GM21576 (cell line): ENCODE measurements at regions not wholly inside any gene's neighbourhood (a gene's known extent, or its start where the extent isn't known, plus 50 kb on each side); places are given as distances from the start of the nearest gene placed in this dataset.
"Not testable (repeated sequence)": the region's sequence is repeated elsewhere in the genome, so short reads cannot be mapped to it uniquely, and the experiment has no call there.

Experiments
- ATAC-seq: cut with Tn5 transposase; IDR thresholded peaks from one replicate; pipeline ENCODE4 v1.9.1; 2021; ENCODE audit warnings: mild to moderate bottlenecking, moderate library complexity; ENCODE audit not compliant: unreplicated experiment

- not testable (repeated sequence) for ATAC-seq
These were observed 175.3 kb upstream of the ACO1 start for GRCh38 chr9:32209164-32209563.

DNA sequence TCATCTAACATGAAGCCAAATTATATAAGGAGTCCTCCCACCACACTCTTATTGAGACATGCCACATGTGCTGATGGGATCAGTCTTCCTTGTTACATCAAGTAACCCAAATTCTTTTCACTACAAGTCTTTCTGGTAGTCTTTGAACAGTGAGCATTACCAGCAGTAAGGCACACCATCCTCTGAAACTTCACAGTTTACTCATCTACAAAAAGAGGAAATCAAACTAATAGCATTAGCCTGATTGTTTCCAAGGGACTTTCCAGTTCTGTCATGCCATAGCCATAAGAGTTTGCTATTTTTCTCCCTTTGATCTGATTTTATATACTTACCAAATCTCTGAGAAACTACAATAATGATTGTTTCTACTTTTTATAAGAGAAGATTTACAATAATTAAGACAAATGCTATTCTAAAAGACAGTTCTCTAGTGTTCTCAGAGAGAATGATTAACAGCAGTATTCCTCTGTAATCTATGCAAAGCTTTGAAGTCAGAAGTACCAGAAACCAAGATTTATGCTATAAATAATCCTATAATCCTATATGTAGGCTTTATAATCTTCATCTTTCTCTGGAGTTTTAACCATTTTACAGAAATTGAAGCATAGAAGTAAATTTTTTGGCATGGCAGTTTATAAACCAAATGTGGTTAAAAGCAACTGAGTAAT lies 166.2 kb upstream of the ACO1 start:
- peak; percentile 99 for ATAC-seq

- ATAC-seq: no peak
These were observed 163.7 kb upstream of the ACO1 start for GRCh38 chr9:32220750-32221149.

DNA sequence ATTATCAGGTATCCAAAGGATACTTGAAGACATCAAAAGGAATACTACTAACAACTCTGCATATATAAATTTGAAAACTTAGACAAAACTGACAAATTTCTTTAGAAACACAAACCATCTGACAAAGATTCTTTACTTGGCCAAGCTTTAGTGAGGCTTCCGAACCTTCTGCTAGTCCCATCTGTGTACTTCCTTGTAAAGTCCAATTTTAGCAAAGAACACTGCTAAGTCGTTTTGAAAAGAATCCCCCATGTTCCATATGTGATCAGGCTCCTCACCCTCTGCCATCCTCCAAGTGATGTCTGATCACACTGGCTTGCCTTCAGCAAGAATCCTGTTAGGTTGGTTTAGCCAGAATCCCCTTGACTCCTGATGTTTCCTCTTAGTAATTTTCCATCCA lies 150.0 kb upstream of the ACO1 start:
- no peak for ATAC-seq

- no peak for ATAC-seq
These were observed 137.3 kb upstream of the ACO1 start for GRCh38 chr9:32247168-32247567.

DNA sequence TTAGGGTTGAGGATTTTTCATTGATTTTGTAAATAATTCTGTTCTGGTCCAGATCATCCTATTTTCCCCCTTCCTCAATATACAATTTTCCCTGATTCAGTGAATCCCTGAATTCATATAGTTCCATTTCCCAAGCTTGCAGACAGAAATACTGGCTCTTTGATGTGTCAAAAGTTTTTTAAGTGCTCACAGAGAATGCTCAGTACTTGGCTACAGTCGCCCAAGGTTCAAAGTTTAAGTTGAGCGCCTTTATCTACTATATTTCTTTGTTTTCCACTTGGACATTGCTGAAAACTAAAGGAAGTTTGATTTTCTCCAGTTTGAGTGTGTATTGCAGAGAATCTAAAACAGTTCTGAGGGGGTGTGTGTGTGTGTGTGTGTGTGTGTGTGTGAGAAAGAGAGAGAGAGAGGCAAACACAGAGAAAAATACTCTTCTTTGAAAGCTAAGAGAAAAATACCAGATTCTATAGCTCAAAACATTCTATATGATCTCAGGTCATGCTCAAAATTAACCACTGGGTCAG lies 136.2 kb upstream of the ACO1 start:
- no peak for ATAC-seq

DNA sequence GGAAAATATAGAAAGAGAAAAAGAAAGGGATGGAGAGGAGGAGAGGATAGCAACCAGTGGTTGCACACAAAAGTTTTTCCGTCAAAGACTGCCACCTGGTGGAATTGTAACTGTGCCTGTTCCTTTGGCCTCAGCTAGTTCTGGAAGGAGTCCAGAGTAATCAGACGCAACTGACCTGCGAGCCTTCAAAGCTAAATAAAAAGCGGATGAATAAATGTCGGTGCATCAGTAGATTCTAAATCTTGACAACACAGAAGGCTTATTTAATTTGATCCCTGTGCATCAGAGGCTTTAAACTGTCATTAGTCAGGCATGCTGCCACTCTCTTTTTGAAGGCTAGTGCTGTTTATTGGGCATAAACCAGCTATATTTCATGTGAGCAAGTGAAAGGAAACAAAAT lies 132.9 kb upstream of the ACO1 start:
- ATAC-seq: peak; percentile 84

DNA sequence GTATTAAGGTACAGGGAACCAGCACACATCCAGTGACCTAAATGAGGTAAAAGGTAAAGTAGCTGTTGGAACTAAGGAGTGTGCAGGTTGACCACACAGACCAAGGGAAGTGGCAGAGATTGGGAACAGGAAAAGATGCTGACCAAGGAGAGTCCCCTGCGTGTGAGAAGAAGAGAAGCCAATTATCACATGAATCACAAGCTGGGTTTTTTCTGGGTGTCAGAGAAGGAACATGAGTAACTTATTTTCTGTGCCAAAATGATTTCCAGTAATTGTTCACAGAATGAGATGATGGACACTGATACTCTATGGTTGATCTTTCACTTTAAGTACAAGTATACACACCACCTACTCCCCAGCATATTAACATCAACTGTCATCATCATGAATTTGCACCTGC lies 130.7 kb upstream of the ACO1 start:
- no peak for ATAC-seq

DNA sequence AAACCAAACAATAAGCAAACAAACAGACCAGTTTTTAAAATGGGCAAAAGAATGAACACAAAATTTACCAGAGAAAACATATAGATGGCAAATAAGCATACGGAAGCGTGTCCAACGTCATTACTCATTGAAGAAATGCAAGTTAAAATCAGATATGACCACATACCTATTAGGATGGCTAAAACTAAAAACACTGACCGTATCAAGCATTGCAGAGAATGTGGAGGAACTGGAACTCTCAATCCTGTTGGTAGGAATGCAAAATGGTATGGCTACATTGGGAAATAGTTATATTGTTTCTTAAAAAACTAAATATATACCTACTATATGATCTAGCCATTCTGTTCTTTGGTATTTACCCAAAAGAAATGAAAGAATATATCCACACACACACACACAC lies 129.4 kb upstream of the ACO1 start:
- no peak for ATAC-seq

GRCh38 chr9:32258482-32258881 lies 126.0 kb upstream of the ACO1 start:
- ATAC-seq: no peak

DNA sequence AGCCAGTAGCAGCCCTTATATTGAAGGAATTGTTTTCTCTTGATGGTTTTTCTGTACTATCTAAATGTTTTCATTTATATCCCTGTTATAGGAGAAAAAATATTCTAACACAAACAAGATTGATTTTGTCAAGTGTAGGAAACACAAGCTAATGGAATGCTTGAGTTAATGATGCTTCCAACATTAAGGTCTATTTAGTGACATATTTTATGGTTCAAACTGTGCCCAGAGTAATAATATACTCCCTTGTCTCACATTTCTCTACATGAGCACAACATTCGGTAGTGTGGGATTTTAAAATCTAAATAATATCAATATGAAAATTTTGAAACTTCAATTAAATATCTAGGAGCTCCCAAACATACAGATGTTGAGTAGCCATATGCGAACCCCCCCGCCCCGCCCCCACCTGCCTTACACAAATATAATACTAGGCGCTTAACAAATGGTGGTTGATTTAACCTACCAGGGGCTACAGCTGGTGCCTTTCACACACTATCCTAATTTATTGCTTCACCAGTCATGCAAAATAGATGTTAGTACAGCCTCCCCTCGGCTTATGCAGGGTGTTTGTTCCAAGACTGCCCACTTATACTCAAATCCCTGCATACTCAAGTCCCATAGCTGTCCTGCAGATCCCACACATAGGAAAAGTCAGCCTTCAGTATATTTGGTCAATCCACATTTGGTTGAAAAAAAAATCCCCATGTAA lies 124.1 kb upstream of the ACO1 start:
- no peak for ATAC-seq

- no peak for ATAC-seq
These were observed 120.1 kb upstream of the ACO1 start for GRCh38 chr9:32264170-32264864.

DNA sequence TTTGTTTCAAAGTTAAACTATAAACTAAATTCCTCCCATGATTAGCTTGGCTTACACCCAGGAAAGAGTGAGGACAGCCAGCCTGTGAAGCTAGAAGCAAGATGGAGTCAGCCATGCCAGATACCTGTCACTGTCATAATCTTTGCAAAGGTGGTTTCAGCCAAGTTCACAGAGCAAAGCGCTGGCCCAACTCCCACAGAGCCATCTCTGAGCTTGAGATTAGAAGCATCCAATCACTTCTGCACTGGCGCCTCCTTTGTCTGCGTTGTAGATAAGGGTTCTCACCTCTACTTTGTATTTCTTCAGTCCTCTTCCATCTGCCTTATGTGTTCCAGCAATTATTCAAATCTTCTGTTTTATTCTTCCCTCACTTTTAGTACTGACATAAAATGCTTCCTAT lies 119.4 kb upstream of the ACO1 start:
- ATAC-seq: no peak

GRCh38 chr9:32278991-32279390 lies 105.5 kb upstream of the ACO1 start:
- no peak for ATAC-seq

DNA sequence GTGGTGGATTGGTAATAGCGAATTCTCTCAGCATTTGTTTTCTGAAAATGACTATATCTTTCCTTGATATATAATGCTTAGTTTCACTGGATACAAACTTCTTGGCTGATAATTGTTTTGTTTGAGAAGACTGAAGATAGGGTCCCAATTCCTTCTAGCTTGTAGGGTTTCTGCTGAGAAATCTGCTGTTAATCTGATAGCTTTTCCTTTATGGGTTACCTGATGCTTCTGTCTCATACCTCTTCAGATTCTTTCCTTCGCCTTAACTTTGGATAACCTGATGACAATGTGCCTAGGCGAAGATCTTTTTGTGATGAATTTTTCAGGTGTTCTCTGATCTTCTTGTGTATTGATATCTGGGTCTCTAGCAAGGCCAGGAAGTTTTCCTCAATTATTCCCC lies 94.7 kb upstream of the ACO1 start:
- no peak for ATAC-seq

DNA sequence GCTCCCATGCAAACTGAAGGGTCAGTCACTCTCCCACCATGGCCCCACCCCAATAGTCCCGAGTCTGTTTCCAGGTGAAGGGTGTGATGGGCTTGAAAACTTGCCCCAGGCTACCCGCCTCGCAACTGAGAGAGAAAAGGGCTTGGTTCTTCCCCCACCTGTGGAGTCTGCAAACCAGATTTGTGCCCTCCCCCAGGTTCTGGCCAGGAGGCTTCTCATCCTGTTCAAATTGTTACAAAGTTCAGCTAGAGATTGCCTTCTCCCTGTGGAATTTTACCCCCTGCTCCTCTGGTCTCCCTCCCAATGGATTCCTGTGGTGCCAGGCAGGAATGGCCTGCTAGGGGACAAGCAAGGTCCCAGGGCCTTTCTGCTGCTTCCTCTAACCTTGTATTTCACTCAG lies 93.1 kb upstream of the ACO1 start:
- ATAC-seq: no peak

DNA sequence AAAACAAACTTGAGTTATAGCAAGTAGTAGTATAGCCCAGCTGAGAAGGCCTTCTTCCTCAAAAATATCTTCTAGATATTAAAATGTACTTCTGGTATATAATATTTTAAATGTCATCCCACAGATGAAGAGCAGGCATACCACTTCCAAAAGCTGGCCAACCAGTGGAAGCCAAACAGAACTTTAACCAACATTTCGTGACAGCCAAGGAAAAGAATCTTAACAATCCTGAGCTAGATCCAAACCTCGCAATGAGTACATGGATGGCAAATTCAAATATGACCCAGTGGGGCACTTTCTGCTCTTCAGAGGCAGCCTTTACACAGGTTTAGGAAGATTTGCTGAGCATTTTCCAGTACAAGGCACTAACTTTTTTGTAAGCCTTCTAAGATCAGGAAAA lies 91.8 kb upstream of the ACO1 start:
- ATAC-seq: no peak

DNA sequence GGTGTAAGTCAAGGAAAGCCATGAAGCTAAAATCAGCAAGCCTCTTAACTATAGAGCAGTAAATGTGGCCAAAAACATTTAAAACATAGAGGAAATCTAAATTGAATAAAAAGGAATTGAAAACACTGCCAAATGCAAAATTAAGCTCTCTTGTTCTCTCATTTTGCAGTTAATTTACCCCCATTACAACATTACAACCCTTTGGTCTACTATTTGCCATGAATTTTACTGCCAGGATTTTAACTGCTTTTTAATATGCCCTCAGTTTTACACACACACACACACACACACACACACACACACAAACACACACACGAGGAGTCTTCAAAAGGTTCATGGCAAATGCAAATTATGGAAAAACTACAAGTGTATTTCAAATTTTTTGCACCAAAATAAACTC lies 91.4 kb upstream of the ACO1 start:
- ATAC-seq: no peak

GRCh38 chr9:32294106-32294505 lies 90.3 kb upstream of the ACO1 start:
- ATAC-seq: no peak

GRCh38 chr9:32300373-32300772 lies 84.1 kb upstream of the ACO1 start:
- ATAC-seq: no peak

GRCh38 chr9:32304495-32304894 lies 79.9 kb upstream of the ACO1 start:
- no peak for ATAC-seq

DNA sequence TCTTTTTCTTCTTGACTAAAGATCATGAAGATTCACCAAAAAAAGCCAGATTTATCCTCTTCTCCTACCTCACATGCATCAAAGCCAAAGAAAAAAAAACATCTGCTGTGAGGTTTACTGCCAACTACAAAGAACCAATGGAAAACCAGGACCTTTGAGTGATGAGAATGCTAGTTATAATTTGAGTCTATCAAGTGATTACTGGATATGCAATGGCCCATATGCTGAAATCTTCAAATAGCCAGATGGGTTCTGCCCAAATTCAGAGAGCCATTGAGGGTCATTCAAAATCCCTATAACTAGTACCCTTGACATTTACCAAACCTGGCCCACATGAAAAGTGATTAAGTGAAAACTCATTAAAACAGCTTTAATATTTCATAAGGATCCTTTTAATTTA lies 78.4 kb upstream of the ACO1 start:
- ATAC-seq: no peak
